Mucosa of rectum (tissue), 2 donors: ENCODE measurements at regions not wholly inside any gene's neighbourhood (a gene's known extent, or its start where the extent isn't known, plus 50 kb on each side); places are given as distances from the start of the nearest gene placed in this dataset.

Source experiments
- H3K27ac ChIP-seq, 2 donors: one replicate each; pipeline ENCODE4 v1.7.0; 2013; ENCODE audit warnings: inconsistent platforms in 2 of 2, low read depth in 2 of 2, low read length in 2 of 2
- H3K27me3 ChIP-seq, 2 donors: one replicate each; pipeline ENCODE4 v1.7.0; 2013; ENCODE audit warnings: low read length in 2 of 2; ENCODE audit not compliant: control insufficient read depth in 2 of 2, insufficient read depth in 2 of 2
- H3K36me3 ChIP-seq, 2 donors: one replicate each; pipeline ENCODE4 v1.7.0; 2013; ENCODE audit warnings: low read length in 2 of 2; ENCODE audit not compliant: control insufficient read depth in 2 of 2, insufficient read depth in 2 of 2
- H3K4me1 ChIP-seq, 2 donors: one replicate each; pipeline ENCODE4 v1.7.0; 2013; ENCODE audit warnings: low read length in 2 of 2, mild to moderate bottlenecking in 1 of 2; ENCODE audit not compliant: control insufficient read depth in 2 of 2, insufficient read depth in 2 of 2
- H3K4me3 ChIP-seq, 2 donors: one replicate each; pipeline ENCODE4 v1.7.0; 2013; ENCODE audit warnings: low read length in 2 of 2
- H3K9ac ChIP-seq, 2 donors: one replicate each; pipeline ENCODE4 v1.7.0; 2013; ENCODE audit warnings: low read length in 2 of 2, low read depth in 1 of 2, mild to moderate bottlenecking in 1 of 2
- H3K9me3 ChIP-seq, 2 donors: one replicate each; pipeline ENCODE4 v1.7.0; 2013; ENCODE audit warnings: low read length in 2 of 2; ENCODE audit not compliant: control insufficient read depth in 2 of 2
- donor health status: healthy.
- donor health status: Normal muscosa, but diverticular disease.

DNA sequence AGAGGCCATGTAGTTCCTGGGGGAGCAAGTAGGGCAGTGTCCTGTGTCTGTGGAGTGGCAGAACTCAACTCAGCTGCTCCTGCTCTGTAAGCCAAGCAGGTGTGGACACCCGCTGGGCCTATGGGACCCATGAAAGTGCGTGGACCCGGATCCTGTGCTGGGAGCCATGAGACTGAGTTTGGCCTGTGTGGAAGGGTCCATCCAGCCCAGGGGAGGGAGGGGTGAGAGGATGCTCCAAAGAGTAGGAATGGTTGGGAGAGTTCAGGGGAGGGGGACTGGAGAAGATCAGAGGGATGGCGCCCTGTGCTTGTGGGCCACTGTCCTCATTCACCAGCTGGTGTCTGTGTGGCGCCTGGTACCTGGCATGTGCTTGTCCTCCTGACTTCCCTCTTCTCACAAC lies 226.4 kb upstream of the HS6ST1 start:
- no peaks in the 10 kb centered on the region for H3K4me1 ChIP-seq
- H3K36me3 ChIP-seq: no peaks in the 10 kb centered on the region
- no peak overlapping the region for H3K4me3 ChIP-seq
- H3K27me3 ChIP-seq: no peaks in the 10 kb centered on the region
- no peaks in the 10 kb centered on the region for H3K9me3 ChIP-seq
- no peak overlapping the region for H3K9ac ChIP-seq
- no peak overlapping the region for H3K27ac ChIP-seq

DNA sequence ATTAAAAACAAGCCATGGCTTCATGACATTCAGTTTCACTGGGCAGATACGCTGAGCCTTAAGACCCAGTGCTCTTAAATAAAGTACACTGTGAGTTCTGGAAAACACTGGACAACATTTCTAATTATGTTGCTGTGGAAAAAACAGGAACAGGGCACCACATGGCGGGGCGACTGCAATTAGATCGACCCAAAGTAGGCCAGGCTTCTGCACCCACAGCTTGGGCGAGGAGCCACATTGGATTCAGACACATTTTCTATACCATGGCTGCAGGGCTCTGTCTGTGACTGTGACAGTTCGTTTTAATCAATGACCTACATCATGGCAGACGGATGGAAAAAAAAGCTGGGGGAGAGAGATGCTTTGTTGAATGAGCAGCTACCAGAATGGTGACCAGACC lies 227.2 kb upstream of the HS6ST1 start:
- no peak overlapping the region for H3K4me3 ChIP-seq
- no peaks in the 10 kb centered on the region for H3K36me3 ChIP-seq
- H3K27ac ChIP-seq: no peak overlapping the region
- no peak overlapping the region for H3K9ac ChIP-seq
- H3K4me1 ChIP-seq: no peaks in the 10 kb centered on the region
- no peaks in the 10 kb centered on the region for H3K9me3 ChIP-seq
- no peaks in the 10 kb centered on the region for H3K27me3 ChIP-seq

DNA sequence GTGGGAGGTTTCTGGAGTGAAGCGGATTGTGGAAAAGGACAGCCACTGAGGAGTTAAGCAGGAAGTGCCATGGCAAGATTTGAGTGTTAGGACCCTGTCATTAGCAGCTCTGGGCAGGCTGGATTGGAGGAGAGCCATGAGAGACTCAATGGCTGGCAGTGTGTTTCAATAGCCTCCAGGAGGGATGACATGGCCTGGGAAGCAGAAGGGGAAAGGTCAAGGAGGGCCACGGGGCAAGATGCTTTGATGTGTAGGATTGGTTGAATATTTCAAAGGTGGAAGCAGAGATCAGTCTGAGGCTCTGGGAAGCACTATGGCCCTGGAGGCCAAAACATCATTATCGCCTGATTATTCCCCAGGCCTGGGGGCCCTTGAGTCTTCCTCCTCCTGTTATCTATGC lies 229.0 kb upstream of the HS6ST1 start:
- H3K4me3 ChIP-seq: no peak overlapping the region
- H3K27ac ChIP-seq: no peak overlapping the region
- H3K9ac ChIP-seq: no peak overlapping the region
- no peaks in the 10 kb centered on the region for H3K27me3 ChIP-seq
- no peaks in the 10 kb centered on the region for H3K36me3 ChIP-seq
- no peaks in the 10 kb centered on the region for H3K9me3 ChIP-seq
- H3K4me1 ChIP-seq: no peaks in the 10 kb centered on the region

DNA sequence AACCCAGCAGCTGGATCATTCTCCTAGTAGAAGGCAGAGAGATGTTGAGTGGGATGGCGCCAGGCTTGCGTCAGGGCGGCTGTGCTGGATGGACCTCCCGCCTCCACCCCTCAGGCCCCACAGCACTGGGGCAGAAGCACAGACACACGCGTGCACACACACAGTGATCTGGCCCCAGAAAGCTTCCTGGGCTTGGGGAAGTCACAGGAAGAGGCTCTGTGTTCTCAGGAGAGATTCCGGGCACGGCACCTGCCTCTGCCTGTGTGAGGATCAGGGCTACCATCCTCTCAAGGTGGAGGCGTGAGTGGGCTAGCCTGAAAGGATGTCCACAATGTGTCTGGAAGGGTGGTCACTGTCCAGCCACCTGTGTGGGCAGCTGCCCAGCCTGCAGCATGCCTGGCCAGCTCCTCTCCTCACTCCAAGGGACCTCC lies 229.8 kb upstream of the HS6ST1 start:
- no peaks in the 10 kb centered on the region for H3K27me3 ChIP-seq
- no peak overlapping the region for H3K4me3 ChIP-seq
- no peak overlapping the region for H3K9ac ChIP-seq
- no peaks in the 10 kb centered on the region for H3K36me3 ChIP-seq
- no peaks in the 10 kb centered on the region for H3K9me3 ChIP-seq
- no peaks in the 10 kb centered on the region for H3K4me1 ChIP-seq
- no peak overlapping the region for H3K27ac ChIP-seq

DNA sequence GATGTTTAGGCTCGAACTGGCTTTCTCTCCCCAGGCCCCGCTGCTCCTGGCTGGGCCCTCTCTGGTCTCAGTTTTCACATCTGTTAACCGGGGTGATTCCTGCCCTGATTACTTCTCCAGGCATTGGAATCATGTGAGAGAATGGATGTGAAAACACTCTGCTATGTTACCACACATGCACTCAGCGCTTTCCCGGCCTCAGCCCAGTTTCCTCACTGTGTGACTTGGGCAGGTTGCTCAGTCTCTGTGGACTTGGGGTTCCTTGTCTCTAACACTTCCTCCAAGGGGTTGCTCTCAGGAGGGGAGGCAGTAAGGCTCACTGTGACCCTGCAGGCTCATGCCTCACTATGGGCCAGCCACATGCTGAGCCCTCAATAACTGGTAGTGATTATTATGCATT lies 230.4 kb upstream of the HS6ST1 start:
- Histone ChIP-seq H3K27ac (no peak overlapping the region), H3K4me1 (no peaks in the 10 kb centered on the region), H3K9me3 (no peaks in the 10 kb centered on the region), H3K36me3 (no peaks in the 10 kb centered on the region), H3K4me3 (no peak overlapping the region), H3K9ac (no peak overlapping the region), H3K27me3 (no peaks in the 10 kb centered on the region)

DNA sequence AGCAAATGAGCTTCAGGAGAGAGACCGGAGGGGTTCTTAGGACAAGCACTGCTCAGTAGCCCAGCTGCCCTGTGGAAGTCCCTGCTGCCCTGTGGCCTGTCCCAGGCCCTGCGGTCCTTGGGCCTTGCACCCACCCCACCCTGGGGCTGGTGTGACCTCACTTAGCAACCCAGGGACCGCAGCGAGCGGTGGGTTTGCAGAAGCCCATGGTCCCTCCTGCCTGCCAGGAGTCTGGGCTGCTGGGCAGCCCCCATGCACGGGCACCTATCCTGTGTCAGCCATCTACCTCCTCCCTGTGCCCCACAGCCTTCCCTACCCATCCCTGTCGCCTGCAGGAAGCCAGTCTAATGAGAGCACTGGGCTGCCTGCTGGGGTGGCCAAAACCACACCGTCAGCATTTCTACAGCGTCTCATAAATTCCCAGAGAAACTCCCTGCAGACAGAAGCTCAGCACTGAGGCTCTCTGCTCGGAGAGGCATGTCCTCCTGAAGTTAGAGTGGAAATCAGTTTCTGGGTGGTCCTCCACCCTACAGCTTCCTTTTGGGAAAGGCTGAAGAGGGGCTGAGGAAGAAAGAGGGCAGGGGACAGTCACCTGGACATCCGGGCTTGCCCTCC lies 231.1 kb upstream of the HS6ST1 start:
- Histone ChIP-seq H3K4me1 (no peaks in the 10 kb centered on the region), H3K9ac (no peak overlapping the region), H3K27ac (no peak overlapping the region), H3K4me3 (no peak overlapping the region), H3K9me3 (no peaks in the 10 kb centered on the region), H3K27me3 (no peaks in the 10 kb centered on the region), H3K36me3 (no peaks in the 10 kb centered on the region)

DNA sequence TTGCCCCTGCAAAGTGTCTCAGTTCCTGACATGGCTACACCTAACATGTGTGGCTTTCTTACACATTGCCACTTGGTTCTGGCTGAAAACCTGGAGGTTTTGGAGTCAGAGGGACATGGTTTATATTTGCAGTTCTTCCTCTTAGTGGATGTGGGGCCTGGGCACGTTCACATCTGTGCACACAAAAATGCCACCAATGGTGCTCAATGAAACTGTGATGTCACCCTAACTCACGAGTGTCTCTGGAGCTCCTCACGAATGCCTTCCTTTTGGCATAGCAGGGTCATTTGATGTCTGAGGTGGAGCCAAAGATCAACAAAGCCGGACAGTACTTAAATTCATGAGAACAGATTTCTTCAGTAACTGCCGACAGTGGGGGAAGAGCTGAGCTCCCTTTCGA lies 231.7 kb upstream of the HS6ST1 start:
- no peak overlapping the region for H3K27ac ChIP-seq
- H3K36me3 ChIP-seq: no peaks in the 10 kb centered on the region
- H3K27me3 ChIP-seq: no peaks in the 10 kb centered on the region
- H3K4me1 ChIP-seq: no peaks in the 10 kb centered on the region
- H3K9me3 ChIP-seq: no peaks in the 10 kb centered on the region
- H3K9ac ChIP-seq: no peak overlapping the region
- H3K4me3 ChIP-seq: no peak overlapping the region

DNA sequence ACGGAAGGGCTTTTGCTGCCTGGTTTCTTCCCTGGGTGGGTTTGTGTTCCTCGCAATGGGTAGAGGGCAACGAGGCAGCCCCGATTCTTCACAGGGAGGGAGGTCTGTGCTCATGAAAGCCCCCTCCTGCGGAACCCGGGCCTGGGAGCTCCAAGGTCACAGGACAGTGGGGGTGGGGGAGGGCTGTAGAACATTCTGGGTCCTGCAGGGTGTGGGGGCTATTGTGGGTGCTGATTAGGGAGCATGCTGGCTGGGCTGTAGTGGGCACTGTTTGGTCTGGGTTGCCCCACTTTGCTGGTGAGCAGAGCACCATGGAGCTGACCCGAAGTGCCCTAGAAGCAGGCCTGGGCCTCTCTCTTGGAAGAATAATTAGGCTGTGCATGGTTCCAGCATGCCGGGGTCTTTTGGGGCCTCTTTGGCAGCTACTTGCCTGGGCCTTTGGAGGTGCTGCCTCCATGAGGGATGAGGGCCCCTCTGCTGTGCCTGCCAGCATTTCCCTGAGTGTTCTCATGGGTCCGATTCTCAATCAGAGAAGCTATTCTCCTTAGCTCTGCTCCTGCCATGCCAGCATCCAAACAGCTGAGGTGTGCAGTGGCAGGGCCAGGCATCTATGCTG lies 232.2 kb upstream of the HS6ST1 start:
- H3K4me1 ChIP-seq: no peaks in the 10 kb centered on the region
- no peak overlapping the region for H3K9ac ChIP-seq
- H3K27me3 ChIP-seq: no peaks in the 10 kb centered on the region
- no peak overlapping the region for H3K27ac ChIP-seq
- H3K36me3 ChIP-seq: no peaks in the 10 kb centered on the region
- H3K4me3 ChIP-seq: no peak overlapping the region
- H3K9me3 ChIP-seq: no peaks in the 10 kb centered on the region

DNA sequence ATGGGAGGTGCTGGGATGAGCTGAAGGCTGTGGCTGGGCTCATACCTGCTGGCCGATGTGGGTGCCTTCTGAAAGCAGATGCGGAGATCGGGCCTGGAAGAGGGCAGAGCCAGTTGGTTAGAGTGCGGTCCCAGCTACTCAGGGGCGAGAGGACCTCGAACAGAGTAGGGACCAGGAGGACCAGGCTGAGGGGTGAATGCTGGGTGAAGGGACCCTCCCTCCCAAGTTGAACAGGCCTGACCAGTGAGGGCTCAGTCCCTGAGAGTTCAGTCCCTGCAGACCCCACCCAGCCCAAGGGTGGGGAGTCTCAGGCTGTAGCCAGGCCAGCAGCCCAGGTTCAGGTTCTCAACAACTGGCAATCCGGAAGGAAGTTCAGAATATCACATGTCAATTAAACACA lies 232.8 kb upstream of the HS6ST1 start:
- Histone ChIP-seq H3K4me3 (no peak overlapping the region), H3K9me3 (no peaks in the 10 kb centered on the region), H3K9ac (no peak overlapping the region), H3K36me3 (no peaks in the 10 kb centered on the region), H3K27ac (no peak overlapping the region), H3K4me1 (no peaks in the 10 kb centered on the region), H3K27me3 (no peaks in the 10 kb centered on the region)

DNA sequence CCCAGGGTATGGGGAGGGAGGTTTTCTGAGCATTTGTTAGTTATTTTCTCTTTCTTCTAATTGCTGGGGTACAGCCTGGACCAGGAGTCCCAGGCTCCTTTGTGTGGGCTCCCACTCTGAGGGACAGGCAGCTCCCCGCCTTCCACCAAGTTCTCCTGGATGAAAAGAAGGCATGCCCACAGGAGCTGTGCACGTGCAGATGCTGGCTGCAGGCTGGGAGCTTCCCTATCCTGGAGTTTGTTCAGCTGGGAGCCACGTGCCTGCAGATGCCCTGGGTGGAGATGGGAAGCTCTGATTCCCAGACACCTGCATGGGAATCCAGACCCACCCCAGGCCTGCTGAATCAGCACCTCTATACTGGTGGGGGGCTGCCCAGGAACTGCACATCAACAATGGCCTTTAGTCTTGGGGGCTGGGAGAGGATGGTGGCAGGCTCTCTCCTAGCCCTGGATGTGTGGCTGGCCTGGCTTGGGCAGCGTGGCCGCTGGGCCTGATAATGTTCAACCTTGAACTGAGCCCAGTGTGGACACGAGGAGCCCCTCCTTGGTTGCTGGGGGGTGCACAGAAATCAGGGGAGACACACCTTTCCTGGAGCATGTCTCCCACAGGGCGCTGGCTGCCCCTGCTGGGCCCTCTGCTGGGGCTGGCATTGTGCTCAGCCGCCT lies 233.6 kb upstream of the HS6ST1 start:
- H3K27me3 ChIP-seq: no peaks in the 10 kb centered on the region
- no peak overlapping the region for H3K9ac ChIP-seq
- no peaks in the 10 kb centered on the region for H3K4me1 ChIP-seq
- no peaks in the 10 kb centered on the region for H3K9me3 ChIP-seq
- H3K27ac ChIP-seq: no peak overlapping the region
- no peaks in the 10 kb centered on the region for H3K36me3 ChIP-seq
- no peak overlapping the region for H3K4me3 ChIP-seq
